Sigmoid colon (tissue), 4 donors: ENCODE measurements at regions not wholly inside any gene's neighbourhood (a gene's known extent, or its start where the extent isn't known, plus 50 kb on each side); places are given as distances from the start of the nearest gene placed in this dataset.

ENCODE experiments used
- EP300 ChIP-seq, 4 donors: sonication (generic); formaldehyde crosslinking; IDR thresholded peaks; one replicate each; pipeline ENCODE4 v1.6.1; 2017; ENCODE audit warnings: antibody characterized with exemption in 4 of 4
- POLR2A ChIP-seq, 2 donors: fragments of 450-650 bp; IDR thresholded peaks; one replicate each; pipeline ENCODE4 v1.6.1; 2016; ENCODE audit warnings: antibody characterized with exemption in 2 of 2, mild to moderate bottlenecking in 2 of 2, moderate library complexity in 2 of 2

- no peak for TF ChIP-seq POLR2A (IDR thresholded peaks at IDR 0.05)
- no peak for TF ChIP-seq EP300 (IDR thresholded peaks at IDR 0.05)
Observed at GRCh38 chr18:55031576-55031975, 72.3 kb upstream of the CCDC68 start.
